DOHH2 (cell line): ENCODE measurements at regions not wholly inside any gene's neighbourhood (a gene's known extent, or its start where the extent isn't known, plus 50 kb on each side); places are given as distances from the start of the nearest gene placed in this dataset.

Source experiments
- EZH2phosphoT487 ChIP-seq: fragments of 200-600 bp; sonication (generic); IDR thresholded peaks from 2 replicates; pipeline ENCODE4 v1.6.1; 2017; ENCODE audit warnings: borderline replicate concordance, mild to moderate bottlenecking, antibody characterized with exemption, low read length, moderate library complexity, mixed read lengths
- TF ChIP-seq, protein P1 (sequence below): fragments of 200-600 bp; sonication (generic); IDR thresholded peaks from one replicate; pipeline ENCODE4 v1.5.1; 2014; ENCODE audit warnings: antibody characterized with exemption, mild to moderate bottlenecking, low read depth, low read length; ENCODE audit not compliant: poor library complexity, severe bottlenecking

DNA sequence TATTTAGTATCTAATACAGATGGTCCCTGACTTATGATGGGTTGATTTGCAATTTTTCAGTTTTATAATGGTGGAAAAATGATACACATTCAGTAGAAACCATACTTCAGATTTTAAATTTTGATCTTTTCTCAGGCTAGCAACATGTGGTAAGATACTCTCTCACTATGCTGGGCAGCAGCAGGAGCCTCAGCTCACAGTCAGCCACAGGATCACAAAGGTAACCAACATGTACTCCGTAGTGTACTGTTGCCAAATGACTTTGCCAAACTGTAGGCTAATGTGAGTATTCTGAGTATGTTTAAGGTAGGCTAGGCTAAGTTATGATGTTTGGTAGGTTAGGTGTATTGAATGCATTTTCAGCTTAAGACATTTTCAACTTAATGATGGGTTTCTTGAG, 498.6 kb upstream of the DPPA4 start:
- no peak for TF ChIP-seq EZH2phosphoT487
- TF ChIP-seq, protein P1, sequence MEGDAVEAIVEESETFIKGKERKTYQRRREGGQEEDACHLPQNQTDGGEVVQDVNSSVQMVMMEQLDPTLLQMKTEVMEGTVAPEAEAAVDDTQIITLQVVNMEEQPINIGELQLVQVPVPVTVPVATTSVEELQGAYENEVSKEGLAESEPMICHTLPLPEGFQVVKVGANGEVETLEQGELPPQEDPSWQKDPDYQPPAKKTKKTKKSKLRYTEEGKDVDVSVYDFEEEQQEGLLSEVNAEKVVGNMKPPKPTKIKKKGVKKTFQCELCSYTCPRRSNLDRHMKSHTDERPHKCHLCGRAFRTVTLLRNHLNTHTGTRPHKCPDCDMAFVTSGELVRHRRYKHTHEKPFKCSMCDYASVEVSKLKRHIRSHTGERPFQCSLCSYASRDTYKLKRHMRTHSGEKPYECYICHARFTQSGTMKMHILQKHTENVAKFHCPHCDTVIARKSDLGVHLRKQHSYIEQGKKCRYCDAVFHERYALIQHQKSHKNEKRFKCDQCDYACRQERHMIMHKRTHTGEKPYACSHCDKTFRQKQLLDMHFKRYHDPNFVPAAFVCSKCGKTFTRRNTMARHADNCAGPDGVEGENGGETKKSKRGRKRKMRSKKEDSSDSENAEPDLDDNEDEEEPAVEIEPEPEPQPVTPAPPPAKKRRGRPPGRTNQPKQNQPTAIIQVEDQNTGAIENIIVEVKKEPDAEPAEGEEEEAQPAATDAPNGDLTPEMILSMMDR = no peak
